ENCODE measurements at regions not wholly inside any gene's neighbourhood (a gene's known extent, or its start where the extent isn't known, plus 50 kb on each side); places are given as distances from the start of the nearest gene placed in this dataset.

DNA sequence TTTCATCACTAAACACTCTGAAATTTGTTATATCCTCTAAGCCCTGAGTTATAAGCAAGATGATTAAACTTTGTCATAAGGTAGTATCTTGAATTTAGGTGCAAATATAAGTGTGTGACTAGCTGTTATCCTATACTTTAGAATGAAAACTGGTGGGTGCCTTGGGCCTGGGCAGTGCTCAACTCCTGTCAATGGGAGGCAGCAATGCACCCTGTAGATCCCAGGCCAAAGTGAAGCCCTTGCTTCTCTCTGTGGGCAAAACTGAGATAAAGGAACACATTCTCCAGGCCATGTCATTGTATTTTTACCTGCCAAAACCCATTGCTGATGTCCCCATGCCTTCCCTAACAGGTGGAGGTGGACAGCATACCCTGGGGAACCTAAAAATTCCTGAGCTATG is 525.2 kb downstream of the TNS1 start:
- TF ChIP-seq EZH2 (IDR thresholded peaks at IDR 0.05; ENCODE audit: borderline replicate concordance) = no peak
- TF ChIP-seq, protein P1, sequence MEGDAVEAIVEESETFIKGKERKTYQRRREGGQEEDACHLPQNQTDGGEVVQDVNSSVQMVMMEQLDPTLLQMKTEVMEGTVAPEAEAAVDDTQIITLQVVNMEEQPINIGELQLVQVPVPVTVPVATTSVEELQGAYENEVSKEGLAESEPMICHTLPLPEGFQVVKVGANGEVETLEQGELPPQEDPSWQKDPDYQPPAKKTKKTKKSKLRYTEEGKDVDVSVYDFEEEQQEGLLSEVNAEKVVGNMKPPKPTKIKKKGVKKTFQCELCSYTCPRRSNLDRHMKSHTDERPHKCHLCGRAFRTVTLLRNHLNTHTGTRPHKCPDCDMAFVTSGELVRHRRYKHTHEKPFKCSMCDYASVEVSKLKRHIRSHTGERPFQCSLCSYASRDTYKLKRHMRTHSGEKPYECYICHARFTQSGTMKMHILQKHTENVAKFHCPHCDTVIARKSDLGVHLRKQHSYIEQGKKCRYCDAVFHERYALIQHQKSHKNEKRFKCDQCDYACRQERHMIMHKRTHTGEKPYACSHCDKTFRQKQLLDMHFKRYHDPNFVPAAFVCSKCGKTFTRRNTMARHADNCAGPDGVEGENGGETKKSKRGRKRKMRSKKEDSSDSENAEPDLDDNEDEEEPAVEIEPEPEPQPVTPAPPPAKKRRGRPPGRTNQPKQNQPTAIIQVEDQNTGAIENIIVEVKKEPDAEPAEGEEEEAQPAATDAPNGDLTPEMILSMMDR (IDR thresholded peaks at IDR 0.05; ENCODE audit: poor library complexity) = no peak
- no peak for TF ChIP-seq EZH2phosphoT487 (IDR thresholded peaks at IDR 0.05; ENCODE audit: low read depth, severe bottlenecking, unreplicated experiment)
